GM23248 (cell line): ENCODE measurements at regions not wholly inside any gene's neighbourhood (a gene's known extent, or its start where the extent isn't known, plus 50 kb on each side); places are given as distances from the start of the nearest gene placed in this dataset.

ENCODE experiments used
- EZH2 ChIP-seq: fragments of 200-600 bp; sonication (generic); IDR thresholded peaks from 2 replicates; pipeline ENCODE4 v1.6.1; 2018; ENCODE audit warnings: antibody characterized with exemption, mild to moderate bottlenecking; ENCODE audit not compliant: insufficient read depth, poor library complexity, severe bottlenecking
- EZH2phosphoT487 ChIP-seq: fragments of 200-600 bp; sonication (generic); IDR thresholded peaks from 2 replicates; pipeline ENCODE4 v1.6.1; 2018; ENCODE audit warnings: antibody characterized with exemption, moderate library complexity, mild to moderate bottlenecking, low read depth; ENCODE audit not compliant: insufficient read depth

DNA sequence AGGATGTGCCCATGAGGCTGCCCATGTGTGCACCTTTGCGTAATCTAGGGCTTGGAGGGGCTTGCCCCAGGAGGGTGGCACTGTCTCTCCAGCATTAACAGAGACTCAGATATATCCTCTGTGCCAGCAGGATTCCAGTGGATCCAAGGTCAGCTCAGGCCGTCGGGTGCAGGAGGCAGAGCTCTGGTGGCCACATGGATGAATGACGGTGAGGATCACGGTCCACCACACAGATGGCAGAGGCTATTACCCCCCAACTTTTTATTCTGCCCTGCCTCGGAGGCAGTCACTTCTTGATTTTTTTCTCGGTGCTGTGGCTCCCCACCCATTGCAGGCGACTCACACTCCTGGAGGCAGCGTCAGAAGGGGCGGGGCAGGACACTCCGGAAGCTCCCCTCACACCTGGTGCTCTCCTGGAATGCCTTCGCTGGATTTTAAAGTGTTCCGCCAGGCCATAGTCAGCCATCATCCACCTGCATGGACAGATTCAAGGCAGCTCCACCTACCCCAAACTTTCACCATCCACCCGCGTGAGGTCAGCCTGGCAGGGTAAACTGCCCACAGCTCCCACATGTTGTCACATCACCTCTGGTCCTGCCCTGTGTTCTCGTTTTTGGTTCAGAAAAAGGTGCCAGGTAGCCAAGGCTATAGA is 602.9 kb upstream of the RAB6C start:
- TF ChIP-seq EZH2 (no peak), EZH2phosphoT487 (no peak)
